NCI-H2196 (cell line): ENCODE measurements at regions not wholly inside any gene's neighbourhood (a gene's known extent, or its start where the extent isn't known, plus 50 kb on each side); places are given as distances from the start of the nearest gene placed in this dataset.

Experiments used
- DNase-seq: peaks from one replicate; lab custom pipeline; 2025; ENCODE audit not compliant: unreplicated experiment; lab: John Stamatoyannopoulos, UW

DNA sequence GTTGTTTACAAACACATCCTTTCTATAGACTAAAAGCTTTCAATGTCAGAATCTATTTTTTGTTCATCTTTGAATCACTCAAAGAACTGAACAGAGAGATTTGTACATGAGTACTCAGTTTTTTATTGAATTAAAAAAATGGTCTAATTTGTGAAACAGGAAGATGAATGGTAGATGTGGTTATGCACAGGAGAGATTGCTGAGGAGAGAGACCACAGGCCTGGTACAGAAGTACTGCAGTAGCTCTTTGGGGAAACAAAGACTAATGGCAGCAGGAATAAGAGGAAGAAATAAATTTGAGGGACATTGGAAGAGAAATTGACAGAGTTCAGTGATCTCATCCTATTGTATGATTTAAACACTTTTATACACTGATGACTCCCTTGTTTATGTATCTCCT is 222.0 kb upstream of the ARGLU1 start:
- no peak for DNase-seq

DNA sequence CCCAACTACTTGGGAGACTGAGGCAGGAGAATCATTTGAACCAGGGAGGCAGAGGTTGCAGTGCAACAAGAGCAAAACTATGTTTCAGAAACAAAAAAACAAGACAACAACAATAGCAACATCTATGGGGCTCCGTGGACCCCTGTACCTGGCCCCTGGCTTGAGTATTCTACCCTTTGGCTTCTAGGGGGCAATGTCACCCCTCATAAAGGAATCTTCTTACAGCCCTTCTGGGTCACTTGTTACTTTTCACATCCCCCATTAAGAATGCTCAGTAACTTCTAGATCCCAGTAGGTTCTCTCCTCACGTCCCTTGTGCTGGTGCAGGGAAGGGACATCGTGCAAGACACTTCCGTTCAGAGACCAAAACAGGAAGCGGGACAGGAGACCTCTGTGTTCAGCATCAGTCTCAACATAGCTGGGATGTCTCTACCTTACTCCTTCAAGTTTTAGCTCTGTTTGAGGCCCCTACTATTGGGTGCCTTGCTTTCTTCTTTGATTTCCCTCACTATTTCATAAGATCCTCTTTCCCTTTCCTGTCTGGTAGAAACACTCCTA is 218.1 kb upstream of the ARGLU1 start:
- no peak for DNase-seq

DNA sequence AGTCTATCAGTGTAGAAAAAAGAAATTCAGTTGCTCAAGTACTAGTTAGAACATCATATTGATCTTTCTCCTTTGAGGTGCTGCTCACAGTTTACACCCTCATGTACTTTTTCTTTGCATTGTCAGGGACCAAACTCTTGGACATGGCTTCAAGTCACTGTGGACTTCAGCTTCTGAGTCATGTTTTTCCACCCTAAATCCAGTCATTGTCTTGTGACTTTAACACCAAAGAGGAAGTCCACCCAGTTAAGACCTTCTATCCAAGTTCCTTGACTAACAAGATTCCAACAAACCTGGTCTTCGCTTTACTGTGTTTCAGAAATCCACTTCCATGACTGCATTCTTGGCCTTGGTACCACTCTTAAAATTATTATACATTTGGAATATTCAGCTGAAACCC is 206.7 kb upstream of the ARGLU1 start:
- DNase-seq, result no peak

DNA sequence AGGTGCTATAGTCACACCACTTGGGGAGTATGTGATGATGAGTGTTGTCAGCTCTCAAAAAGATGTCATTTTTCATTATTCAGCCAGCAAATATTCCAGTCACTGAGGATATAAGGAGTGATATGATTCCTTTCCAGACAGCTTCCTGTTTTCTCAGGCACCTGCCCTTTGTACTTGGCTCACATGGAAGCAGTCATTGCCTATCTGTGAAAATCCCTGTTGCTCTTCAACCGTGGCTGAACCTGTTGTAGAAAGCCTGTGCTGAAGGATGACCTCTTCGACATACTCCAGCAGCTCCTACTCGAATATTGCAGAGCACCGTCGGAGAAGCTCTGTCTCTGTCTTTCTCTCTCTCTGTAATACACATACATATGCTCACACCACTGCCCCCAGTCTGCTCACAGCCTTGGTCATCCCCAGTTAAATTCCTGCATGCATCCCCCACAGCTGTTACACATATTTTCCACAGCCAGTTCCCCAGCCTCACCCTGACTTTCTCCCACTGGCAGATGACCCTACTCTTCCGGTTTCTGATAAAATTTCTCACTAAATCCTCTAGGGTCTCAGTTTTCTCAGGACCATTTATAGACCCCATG is 204.2 kb upstream of the ARGLU1 start:
- no peak for DNase-seq

DNA sequence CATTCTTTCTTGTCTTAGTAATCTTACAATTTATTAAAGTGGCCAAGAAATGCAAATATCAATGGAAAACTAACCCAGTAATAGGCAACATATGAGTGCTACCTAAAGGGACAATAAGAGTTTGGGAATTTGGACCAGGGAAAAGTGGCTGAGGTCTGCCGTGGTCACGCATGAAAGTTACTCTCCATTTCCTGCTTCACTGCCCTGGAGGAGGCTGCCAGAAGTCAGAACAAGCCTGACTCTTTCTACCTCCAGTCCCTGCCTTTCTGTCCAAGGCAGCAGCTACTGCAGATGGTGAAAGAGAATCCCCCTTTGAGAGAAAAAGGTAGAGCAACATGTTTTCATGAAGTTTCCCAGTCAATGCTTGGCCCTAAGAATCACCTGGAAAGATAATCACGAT is 201.1 kb upstream of the ARGLU1 start:
- DNase-seq, result no peak

DNA sequence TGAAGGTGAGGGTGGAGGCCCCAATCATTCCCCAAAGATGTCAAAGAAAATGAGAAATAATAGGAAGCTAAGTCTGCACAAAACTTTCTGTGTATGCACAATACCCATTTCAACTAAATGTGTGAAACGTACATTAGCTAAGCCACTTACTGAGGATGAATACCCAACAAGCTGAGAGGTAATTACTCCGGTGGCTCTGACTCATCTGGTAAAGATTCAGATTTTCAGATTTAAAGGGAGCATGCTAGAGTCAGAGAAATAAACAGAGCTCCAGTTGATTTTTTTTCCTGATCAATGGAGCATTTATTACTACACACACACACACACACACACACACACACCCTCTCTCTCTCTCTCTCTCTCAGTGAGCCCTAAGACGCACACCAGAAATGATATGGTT is 194.8 kb upstream of the ARGLU1 start:
- no peak for DNase-seq

DNA sequence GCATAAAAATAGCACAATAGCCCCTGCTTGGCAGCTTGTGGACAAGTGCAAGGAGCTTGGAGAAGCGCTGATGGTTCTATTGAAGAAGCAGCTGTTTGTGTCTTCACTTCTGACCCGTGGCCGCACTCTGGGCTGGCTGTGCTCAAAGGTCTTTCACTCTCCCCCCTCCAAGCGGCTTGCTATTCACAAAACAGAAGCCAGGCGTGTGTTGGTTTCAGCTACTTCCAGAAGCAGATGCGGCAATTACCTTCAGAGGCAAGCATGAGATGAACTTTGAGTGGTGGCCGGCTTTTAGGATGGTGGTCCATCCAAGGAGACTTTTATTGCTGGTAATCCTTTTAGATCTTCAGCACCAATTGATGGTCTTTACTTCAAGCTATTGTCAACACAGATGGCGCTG is 188.5 kb upstream of the ARGLU1 start:
- DNase-seq, result no peak

DNA sequence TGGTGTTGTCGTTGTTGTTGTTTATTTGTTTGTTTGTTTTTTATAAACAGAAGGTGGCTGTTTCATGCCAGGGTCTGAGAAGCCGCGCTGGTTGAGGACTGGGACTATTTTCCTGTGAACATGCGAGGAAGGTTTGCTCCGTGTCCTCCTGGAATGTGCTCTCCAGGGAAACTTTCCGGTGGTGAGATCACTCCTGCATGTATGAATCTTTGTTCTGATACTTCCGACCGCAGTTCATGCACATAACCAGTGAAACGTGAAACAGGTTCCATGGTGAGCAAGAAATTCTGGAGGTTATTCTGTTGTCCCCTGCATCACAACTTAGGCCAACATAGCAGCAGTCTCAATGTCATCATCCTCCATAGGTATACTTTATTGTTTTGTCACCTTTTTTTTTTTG is 187.6 kb upstream of the ARGLU1 start:
- DNase-seq, result no peak

DNA sequence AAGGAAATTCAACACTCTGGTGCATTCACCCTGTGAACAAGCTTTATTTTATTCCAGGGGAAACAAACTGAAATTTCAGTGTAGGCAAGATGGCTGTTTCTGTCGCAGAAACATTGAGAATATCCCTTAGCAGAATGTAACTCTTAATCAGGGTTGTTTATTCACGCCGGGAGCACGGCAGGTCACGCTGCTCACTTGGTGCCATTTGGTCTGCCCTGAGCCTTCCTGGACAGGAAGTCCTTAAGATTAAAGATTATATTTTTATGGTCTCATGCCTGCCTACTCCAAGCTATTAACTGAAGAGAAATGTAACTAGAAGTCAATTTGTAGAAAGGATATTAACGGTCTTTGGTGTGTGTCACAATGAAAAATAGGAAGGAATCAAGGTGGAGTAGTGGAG is 185.3 kb upstream of the ARGLU1 start:
- no peak for DNase-seq

DNA sequence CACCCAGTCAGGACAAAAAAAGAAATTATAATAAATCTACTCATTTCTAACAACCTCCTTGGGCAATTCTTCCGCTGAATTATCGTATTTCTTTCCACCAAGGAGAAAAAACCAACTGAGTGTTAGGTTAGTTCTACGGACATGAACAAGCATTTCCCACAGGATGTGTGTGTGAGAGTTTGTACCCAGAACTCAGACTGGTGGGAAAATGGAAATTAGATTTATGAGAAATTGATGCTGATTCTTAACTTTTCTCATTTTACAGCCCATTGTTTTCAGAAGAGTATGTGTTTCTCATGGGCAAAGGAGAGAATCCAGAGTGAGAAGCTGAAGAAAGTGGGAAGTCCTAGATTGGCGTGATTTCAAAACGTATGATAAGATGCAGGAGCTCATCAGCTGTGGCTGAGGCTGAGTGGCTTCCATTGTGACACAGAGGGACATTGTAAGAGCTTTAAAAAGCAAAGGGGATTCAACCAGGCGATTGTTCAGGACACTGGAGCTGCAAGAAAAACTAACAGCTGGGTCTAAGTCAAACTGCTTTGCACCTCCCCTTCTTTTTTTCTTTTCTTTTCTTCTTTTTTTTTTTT is 184.7 kb upstream of the ARGLU1 start:
- DNase-seq, result no peak

DNA sequence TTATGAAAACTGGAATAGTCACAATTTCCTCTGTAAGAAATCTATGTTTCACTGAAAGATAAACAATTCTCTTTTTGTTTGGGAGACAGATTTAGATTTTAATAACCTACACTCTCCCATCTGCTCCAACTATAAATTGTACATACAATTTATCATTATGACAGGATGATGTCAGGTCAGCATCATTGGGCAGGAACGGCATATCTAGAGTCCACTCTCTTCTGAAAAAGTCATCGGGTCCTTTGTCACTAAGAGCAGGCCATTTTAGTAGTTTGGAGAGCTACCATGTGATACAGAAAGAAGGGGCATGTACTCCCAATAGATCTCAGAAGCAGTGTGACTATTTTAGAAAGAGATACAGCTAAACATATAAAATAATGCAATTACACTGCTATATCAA is 180.8 kb upstream of the ARGLU1 start:
- no peak for DNase-seq

DNA sequence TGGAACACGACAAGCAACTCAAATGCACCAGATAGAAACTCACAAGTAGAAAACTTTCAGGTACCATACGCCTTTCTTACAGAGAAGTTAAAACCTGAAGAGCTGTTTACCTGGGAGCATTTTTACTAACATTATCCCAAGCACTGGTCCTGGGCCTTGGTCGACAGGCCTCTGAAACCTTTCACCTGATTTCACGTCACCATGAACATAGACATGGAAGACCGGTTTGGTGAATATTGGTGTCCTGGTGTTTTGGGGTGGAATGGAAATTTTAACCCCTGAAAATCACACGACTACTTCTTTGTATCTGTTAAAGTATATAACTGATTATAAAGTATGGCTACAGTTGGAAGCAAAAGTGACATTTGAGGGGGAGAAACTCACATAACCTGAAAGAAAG is 176.6 kb upstream of the ARGLU1 start:
- no peak for DNase-seq

DNA sequence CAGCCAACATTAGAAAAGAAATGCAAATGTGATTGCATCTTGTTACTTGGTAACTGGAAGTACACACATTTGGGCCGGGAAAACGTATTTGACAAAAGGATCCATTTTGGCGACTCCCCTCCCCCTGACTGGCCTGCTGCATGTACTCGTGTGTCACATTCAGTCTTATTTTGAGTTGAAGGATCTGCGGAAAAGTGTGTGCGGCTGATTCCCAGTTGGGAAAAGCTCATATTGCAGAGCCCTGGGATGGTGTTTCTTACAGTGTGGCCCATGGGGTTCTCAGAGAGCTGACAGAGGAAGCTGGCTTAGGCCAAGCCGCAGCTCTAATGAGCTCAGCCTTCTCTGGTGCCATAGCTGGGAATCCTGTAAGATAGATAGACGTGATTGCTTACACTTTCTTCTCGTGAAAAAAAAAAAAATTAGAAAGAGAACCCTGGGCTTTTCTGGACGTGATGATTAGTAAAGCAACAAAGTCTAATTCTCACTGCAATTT is 170.3 kb upstream of the ARGLU1 start:
- no peak for DNase-seq

DNA sequence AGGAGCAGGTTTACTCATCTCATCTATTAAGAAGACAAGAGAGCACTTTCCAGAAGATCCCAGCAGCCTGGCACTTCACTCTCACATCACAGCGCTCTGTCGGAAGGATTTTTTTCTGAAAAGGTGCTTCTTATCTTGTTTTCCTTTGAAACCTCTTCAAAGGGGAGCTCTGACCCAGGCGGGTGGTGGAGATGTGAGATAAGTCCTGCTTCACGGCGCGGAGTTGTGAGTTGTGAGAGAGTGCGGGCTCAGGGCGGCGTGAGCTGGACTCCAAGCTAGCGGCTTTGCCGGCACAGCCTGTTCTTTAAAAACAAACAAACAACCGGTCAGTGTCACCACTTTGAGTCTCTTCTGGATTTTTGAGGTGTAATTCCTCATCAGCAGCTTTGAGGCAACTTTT is 169.0 kb upstream of the ARGLU1 start:
- no peak for DNase-seq

DNA sequence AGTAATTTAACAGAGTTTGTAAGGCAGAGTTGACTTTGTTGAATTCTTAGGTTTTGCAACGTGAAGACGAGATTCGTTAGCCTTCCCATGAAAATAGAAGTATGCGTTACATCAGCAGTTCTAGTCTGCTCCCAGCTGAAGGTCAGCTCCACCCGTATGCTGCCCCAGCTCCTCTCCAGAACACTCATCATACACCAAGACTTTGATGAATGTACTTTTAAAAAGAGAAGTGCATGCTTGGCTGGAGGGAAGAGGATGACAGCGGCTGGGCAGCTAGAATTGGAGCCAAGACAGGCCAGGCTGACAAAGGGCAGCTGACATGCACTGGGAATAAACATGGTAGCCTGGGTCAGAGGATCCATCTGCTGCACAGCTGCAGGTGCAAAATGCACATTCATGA is 166.3 kb upstream of the ARGLU1 start:
- DNase-seq, result no peak

DNA sequence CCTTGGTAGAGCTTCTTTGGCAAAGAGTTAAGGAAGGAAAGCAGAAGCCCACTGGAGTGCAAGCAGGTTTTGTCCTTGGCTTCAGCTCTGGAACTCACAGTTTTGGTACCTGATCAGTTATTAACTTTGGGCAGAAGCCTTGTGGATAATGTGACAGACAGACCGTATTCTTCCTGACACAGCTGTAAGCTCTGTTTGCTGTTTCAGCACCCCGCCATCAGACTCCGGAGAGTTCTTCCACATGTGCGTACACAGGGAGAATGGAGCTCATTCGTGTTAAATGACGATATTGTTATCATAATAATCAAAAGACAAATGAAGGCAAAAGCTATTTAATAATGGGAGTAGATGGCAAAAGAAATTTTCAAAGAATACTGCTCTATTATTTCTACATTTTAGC is 155.1 kb upstream of the ARGLU1 start:
- no peak for DNase-seq

DNA sequence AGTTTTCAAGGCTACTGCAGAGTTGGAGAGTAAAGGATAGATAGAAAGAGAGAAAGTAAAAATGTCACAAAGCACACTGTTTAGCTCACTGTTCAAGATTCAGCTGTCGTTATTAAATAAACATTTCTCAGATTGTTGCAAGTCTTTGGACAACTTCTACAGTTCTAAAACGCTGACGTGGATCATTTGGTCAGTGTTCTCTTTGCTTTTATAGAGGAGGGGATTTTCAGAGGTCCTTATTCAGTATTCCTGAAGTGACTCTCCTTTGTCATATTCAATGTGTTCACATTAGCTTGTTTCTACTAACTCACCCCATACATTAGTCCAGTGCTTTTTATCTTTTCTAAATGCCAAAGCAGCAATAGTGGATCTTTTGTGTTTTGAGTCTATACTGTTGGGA is 154.7 kb upstream of the ARGLU1 start:
- no peak for DNase-seq

DNA sequence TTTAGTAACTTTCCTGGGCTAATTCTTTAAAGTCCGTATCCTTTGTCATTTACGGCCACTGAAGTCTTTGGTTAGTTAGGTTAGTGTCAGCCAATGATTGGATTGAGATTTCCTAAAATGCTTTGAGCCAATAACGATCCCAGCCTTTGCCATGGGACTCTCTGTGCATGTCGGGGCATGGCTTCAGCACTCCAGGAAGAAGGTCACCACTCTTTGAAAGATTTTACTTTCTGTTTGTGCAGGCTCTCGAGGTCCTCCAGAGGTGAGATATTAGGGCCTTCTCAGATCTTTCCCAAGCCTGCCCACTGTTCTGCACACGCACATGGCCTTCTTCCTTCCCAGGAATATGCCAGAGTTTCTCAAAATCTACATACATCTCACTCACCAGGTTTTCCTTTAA is 153.7 kb upstream of the ARGLU1 start:
- no peak for DNase-seq

DNA sequence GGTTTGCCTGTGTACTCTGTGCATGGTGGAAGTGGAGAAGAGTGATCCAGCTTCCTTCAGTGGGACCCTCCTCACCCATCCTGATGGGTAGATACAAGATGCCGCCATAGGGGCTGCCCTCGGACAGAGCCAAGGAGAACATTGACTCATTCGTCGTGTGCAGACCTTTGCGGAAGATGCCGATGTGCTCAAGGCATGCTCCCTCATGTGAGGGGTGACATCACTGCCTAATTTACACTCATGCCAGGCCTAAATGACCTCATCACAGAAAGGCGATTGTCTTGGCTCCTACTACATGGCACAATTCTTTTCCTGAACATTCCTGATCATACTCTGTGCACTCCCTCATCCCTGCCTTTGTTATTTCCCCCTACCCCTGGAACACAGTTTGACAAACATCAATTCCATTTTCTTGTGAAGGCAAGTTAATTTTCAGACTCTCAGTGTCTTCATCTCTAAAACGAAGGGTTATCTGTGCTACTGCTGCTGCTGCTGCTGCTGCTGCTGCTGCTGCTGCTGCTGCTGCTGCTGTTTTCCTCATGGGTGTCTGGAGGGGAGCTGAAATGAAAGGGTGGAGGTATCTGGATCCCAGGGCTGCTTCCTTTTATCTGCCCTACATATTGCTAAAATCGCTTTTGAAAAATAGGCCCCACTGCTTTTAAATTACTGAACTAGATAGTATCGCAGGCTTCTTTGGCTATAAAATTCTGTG is 146.5 kb upstream of the ARGLU1 start:
- no peak for DNase-seq

DNA sequence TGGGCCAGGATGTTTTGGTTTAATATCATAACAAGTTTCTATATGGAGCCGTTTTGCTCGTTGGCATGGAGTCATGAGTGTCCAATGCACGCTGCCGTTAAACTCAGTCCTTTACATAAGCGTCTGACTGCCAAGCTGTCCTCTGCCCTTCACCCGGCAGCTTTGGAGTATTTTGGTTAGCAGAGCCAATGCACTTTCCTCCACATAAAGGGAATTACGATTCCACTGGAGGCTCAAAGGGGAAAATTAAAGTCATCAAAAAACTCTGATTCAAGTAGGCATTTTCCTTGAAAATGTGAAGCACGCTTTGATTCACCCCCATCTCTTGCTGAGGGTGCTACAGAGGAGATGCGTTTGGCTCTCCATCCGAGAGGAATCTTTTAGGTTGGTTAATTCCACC is 144.4 kb upstream of the ARGLU1 start:
- DNase-seq, result no peak

DNA sequence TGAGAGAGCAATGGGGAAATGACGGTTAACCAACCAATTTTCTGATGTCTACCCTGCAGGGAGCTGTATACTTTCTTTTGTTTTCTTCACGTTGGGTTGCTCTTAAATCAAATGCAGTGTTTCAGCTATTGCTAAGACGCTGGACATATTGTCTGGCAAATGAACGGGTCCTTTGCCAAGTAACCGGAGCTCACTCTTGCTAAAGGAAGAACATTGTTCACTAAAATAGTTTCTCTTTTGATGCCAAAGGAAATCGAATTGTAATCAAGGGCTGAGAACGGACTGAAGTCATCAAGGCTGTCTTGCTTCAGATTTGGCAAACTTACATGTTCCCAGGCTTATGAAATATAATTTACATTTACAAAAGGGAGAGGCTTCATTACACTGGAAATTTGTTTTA is 142.3 kb upstream of the ARGLU1 start:
- no peak for DNase-seq

DNA sequence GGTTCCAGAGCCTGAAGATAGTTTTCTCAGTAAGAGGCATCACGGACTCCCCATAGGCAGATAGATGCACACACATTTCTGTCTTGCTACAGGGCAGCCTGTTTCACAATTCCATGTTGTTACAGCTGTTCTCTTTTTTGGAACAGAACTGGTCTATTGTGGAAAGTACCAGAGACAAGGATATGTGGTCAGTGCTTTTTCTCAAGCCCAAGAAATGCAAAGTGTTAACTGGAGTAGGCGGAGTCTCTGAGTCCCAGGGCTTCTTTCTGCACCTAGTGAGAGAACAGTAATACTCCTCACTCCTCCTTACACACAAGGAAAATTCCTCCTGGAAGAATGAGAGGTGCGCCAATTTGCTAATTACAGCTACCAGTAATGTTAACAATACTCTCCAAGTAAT is 141.6 kb upstream of the ARGLU1 start:
- no peak for DNase-seq
